HG03439 (cell line): ENCODE measurements at regions not wholly inside any gene's neighbourhood (a gene's known extent, or its start where the extent isn't known, plus 50 kb on each side); places are given as distances from the start of the nearest gene placed in this dataset.

Experiments
- ATAC-seq: cut with Tn5 transposase; IDR thresholded peaks from one replicate; pipeline ENCODE4 v1.9.1; 2021; ENCODE audit warnings: mild to moderate bottlenecking, moderate library complexity; ENCODE audit not compliant: unreplicated experiment

- no peak for ATAC-seq
Measured at GRCh38 chr5:86768699-86769202, 151.0 kb downstream of the COX7C start.

- ATAC-seq = no peak
Measured at GRCh38 chr5:86780018-86780417, 162.3 kb downstream of the COX7C start.

DNA sequence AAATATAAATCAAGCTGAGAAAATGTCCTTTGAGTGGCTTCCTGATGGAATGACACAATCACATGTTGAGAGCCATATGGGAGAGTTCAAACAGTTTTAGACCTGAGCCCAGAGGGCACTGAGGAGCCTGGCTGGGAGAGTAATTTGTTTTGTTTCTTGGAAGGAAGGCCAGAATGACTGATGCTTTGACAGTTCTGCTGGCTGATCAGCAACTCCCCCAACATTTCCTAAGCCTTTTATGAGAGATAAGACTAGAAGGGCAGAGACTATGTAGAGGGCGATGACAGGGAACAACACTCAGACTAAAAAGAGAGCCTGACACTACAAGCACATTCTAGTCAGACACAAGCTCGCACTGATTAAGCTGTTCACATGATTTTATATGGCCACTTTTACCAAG, 169.2 kb downstream of the COX7C start:
- ATAC-seq = no peak

- no peak for ATAC-seq
Measured at GRCh38 chr5:86795659-86796058, 177.9 kb downstream of the COX7C start.

GRCh38 chr5:86797677-86798076, 179.9 kb downstream of the COX7C start:
- no peak for ATAC-seq

- ATAC-seq = no peak
Measured at GRCh38 chr5:86806206-86806605, 188.5 kb downstream of the COX7C start.

- ATAC-seq = no peak
Measured at GRCh38 chr5:86807046-86808031, 189.6 kb downstream of the COX7C start.

- no peak for ATAC-seq
Measured at GRCh38 chr5:86814315-86814714, 196.6 kb downstream of the COX7C start.

- no peak for ATAC-seq
Measured at GRCh38 chr5:86814907-86815306, 197.2 kb downstream of the COX7C start.

DNA sequence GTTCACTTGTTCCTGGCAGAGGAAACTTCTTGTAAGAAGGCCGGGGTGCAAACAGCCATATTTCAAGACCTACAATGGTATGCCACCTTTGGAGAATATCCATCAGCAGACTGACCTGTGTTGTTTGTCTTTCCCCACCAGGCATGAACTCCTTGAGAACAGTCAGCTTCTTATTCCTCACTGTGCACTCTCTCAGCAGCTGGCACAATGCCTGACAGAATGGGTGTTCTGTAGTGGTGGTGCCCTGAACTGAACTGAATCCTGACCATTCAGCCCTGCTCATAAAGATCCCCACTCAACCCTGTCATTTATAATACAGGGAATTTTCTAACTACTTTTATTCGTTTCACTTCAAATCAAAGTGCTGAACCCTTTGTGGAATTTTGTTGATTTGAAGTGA, 206.9 kb downstream of the COX7C start:
- ATAC-seq = no peak

- no peak for ATAC-seq
Measured at GRCh38 chr5:86831128-86831527, 213.4 kb downstream of the COX7C start.

DNA sequence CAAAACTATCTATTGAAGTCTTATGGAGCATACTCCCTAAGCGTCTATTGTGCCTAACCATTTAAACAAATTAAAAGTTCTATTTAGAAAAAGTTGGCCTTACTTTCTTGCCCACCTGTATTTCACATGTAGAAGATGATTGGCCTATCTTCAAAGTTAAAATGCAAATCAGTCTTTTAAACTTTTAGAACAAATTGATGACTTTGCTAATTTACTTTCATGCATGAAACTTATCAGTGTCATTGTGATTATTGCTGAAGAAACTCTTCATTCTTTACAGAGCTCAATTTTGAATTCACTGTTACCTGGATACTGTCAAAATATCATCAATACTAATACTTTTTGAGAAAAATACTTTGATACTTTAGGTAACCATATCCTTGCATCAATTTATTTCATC, 216.1 kb downstream of the COX7C start:
- no peak for ATAC-seq

- no peak for ATAC-seq
Measured at GRCh38 chr5:86837610-86838009, 219.9 kb downstream of the COX7C start.

DNA sequence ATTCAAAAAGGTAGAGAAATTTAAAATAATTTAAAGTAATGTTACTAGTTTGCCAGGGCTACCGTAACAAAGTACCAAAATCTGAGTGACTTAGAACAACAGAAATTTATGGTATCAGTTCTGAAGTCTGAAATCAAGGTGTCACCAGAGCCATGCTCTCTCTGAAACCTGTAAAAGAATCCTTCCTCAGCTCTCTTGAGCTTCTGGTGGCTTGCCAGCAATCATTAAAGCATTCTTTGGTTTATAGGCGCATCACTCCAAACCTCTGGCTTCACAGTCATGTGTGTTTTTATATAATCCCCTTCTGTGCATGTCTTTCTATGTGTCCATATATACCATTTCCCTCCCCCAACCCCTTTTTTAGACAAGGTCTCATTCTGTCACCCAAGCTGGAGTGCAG, 220.3 kb downstream of the COX7C start:
- ATAC-seq = no peak

- no peak for ATAC-seq
Measured at GRCh38 chr5:86841000-86841644, 223.4 kb downstream of the COX7C start.

- no peak for ATAC-seq
Measured at GRCh38 chr5:86858442-86858841, 240.7 kb downstream of the COX7C start.

GRCh38 chr5:86861512-86861911, 243.8 kb downstream of the COX7C start:
- no peak for ATAC-seq

- ATAC-seq = no peak
Measured at GRCh38 chr5:86862093-86862492, 244.4 kb downstream of the COX7C start.

- no peak for ATAC-seq
Measured at GRCh38 chr5:86864051-86864450, 246.3 kb downstream of the COX7C start.

- no peak for ATAC-seq
Measured at GRCh38 chr5:86865256-86865785, 247.6 kb downstream of the COX7C start.

GRCh38 chr5:86866036-86866435, 248.3 kb downstream of the COX7C start:
- ATAC-seq = no peak

GRCh38 chr5:86869268-86869667, 251.5 kb downstream of the COX7C start:
- no peak for ATAC-seq
